ENCODE measurements at regions not wholly inside any gene's neighbourhood (a gene's known extent, or its start where the extent isn't known, plus 50 kb on each side); places are given as distances from the start of the nearest gene placed in this dataset.

- no peak for DNase-seq (ENCODE audit: low read depth)
Measured at GRCh38 chr2:235303499-235304291, 190.1 kb upstream of the AGAP1 start.

- no peak for DNase-seq (ENCODE audit: low read depth)
Measured at GRCh38 chr2:235305678-235306077, 188.2 kb upstream of the AGAP1 start.

- no peak for DNase-seq (ENCODE audit: low read depth)
Measured at GRCh38 chr2:235311044-235311443, 182.8 kb upstream of the AGAP1 start.

- DNase-seq (ENCODE audit: low read depth) = no peak
Measured at GRCh38 chr2:235312571-235312970, 181.3 kb upstream of the AGAP1 start.

GRCh38 chr2:235314371-235314930 is 179.4 kb upstream of the AGAP1 start:
- no peak for DNase-seq (ENCODE audit: low read depth)

GRCh38 chr2:235319095-235319494 is 174.7 kb upstream of the AGAP1 start:
- DNase-seq (ENCODE audit: low read depth) = no peak

GRCh38 chr2:235320326-235320725 is 173.5 kb upstream of the AGAP1 start:
- no peak for DNase-seq (ENCODE audit: low read depth)

GRCh38 chr2:235324324-235324723 is 169.5 kb upstream of the AGAP1 start:
- no peak for DNase-seq (ENCODE audit: low read depth)

GRCh38 chr2:235325151-235325550 is 168.7 kb upstream of the AGAP1 start:
- DNase-seq (ENCODE audit: low read depth) = no peak

GRCh38 chr2:235328991-235329390 is 164.9 kb upstream of the AGAP1 start:
- no peak for DNase-seq (ENCODE audit: low read depth)

GRCh38 chr2:235330775-235331451 is 162.9 kb upstream of the AGAP1 start:
- peak; percentile 60 for DNase-seq (ENCODE audit: low read depth)

- DNase-seq (ENCODE audit: low read depth) = no peak
Measured at GRCh38 chr2:235332240-235332890, 161.5 kb upstream of the AGAP1 start.

GRCh38 chr2:235333076-235333475 is 160.8 kb upstream of the AGAP1 start:
- no peak for DNase-seq (ENCODE audit: low read depth)

GRCh38 chr2:235334179-235334578 is 159.7 kb upstream of the AGAP1 start:
- no peak for DNase-seq (ENCODE audit: low read depth)

- no peak for DNase-seq (ENCODE audit: low read depth)
Measured at GRCh38 chr2:235343156-235343774, 150.6 kb upstream of the AGAP1 start.

GRCh38 chr2:235343869-235344268 is 150.0 kb upstream of the AGAP1 start:
- DNase-seq (ENCODE audit: low read depth) = no peak

- no peak for DNase-seq (ENCODE audit: low read depth)
Measured at GRCh38 chr2:235345745-235346144, 148.1 kb upstream of the AGAP1 start.

GRCh38 chr2:235347691-235348090 is 146.2 kb upstream of the AGAP1 start:
- DNase-seq (ENCODE audit: low read depth) = peak; percentile 82

- no peak for DNase-seq (ENCODE audit: low read depth)
Measured at GRCh38 chr2:235348329-235348728, 145.5 kb upstream of the AGAP1 start.

- DNase-seq (ENCODE audit: low read depth) = no peak
Measured at GRCh38 chr2:235350234-235350633, 143.6 kb upstream of the AGAP1 start.

GRCh38 chr2:235352541-235352940 is 141.3 kb upstream of the AGAP1 start:
- DNase-seq (ENCODE audit: low read depth) = no peak

GRCh38 chr2:235357881-235358280 is 136.0 kb upstream of the AGAP1 start:
- no peak for DNase-seq (ENCODE audit: low read depth)

Data from GM04503 (cell line).